NT2/D1 (cell line): ENCODE measurements at regions not wholly inside any gene's neighbourhood (a gene's known extent, or its start where the extent isn't known, plus 50 kb on each side); places are given as distances from the start of the nearest gene placed in this dataset.

ENCODE experiments used
- DNase-seq: peaks from one replicate; pipeline ENCODE4 v3.0.0-alpha.2; 2011; ENCODE audit warnings: low read depth, low spot score
- H3K27me3 ChIP-seq: 2 replicates; pipeline ENCODE4 v1.6.0; 2011; ENCODE audit warnings: mild to moderate bottlenecking; ENCODE audit not compliant: insufficient read length, insufficient read depth
- H3K36me3 ChIP-seq: 2 replicates; pipeline ENCODE4 v1.6.1; 2011; ENCODE audit warnings: mild to moderate bottlenecking, low read length, mixed read lengths; ENCODE audit not compliant: insufficient read depth, insufficient read length
- H3K4me1 ChIP-seq: 2 replicates; pipeline ENCODE4 v1.5.1; 2011; ENCODE audit not compliant: insufficient read depth, insufficient read length
- H3K4me3 ChIP-seq: 2 replicates; pipeline ENCODE4 v1.5.1; 2011; ENCODE audit warnings: low read depth; ENCODE audit not compliant: insufficient read length
- H3K9ac ChIP-seq: 2 replicates; pipeline ENCODE4 v1.6.0; 2011; ENCODE audit warnings: low read depth; ENCODE audit not compliant: insufficient read length
- H3K9me3 ChIP-seq: 2 replicates; pipeline ENCODE4 v1.5.1; 2011; ENCODE audit warnings: mild to moderate bottlenecking, low read length; ENCODE audit not compliant: insufficient read depth
- SUZ12 ChIP-seq: IDR thresholded peaks from 2 replicates; pipeline ENCODE4 v1.6.1; 2011; ENCODE audit not compliant: insufficient read length, insufficient read depth; ENCODE audit errors: extremely low read depth
- YY1 ChIP-seq: IDR thresholded peaks from 2 replicates; pipeline ENCODE4 v1.6.1; 2011; ENCODE audit not compliant: insufficient read length, insufficient read depth
- ZNF274 ChIP-seq: IDR thresholded peaks from 2 replicates; pipeline ENCODE4 v1.6.1; 2011; ENCODE audit warnings: mild to moderate bottlenecking, low read depth, low read length

- TF ChIP-seq YY1, result no peak
- no peak for TF ChIP-seq ZNF274
- TF ChIP-seq SUZ12, result no peak
- Histone ChIP-seq H3K9ac (no peak overlapping the region), H3K9me3 (peaks cover 10% of the 10 kb centered on the region), H3K4me1 (no peaks in the 10 kb centered on the region), H3K27me3 (no peaks in the 10 kb centered on the region), H3K36me3 (no peaks in the 10 kb centered on the region), H3K4me3 (no peak overlapping the region)
- no peak for DNase-seq
These were observed 64.7 kb upstream of the POMGNT2 start for GRCh38 chr3:43170553-43170952.

GRCh38 chr3:43169987-43170386 lies 64.1 kb upstream of the POMGNT2 start:
- TF ChIP-seq YY1 (no peak), ZNF274 (no peak)
- Histone ChIP-seq H3K9ac (no peak overlapping the region), H3K4me3 (no peak overlapping the region), H3K27me3 (no peaks in the 10 kb centered on the region), H3K4me1 (no peaks in the 10 kb centered on the region), H3K36me3 (no peaks in the 10 kb centered on the region), H3K9me3 (peaks cover 10% of the 10 kb centered on the region)
- no peak for DNase-seq

GRCh38 chr3:43166406-43166805 lies 60.5 kb upstream of the POMGNT2 start:
- H3K36me3 ChIP-seq, result no peaks in the 10 kb centered on the region
- no peak overlapping the region for H3K9ac ChIP-seq
- TF ChIP-seq YY1, result no peak
- TF ChIP-seq ZNF274, result no peak
- TF ChIP-seq SUZ12, result no peak
- no peak for DNase-seq
- no peaks in the 10 kb centered on the region; the same call in 1 of the 2 replicates for H3K9me3 ChIP-seq
- no peaks in the 10 kb centered on the region for H3K27me3 ChIP-seq
- H3K4me3 ChIP-seq, result no peak overlapping the region
- no peaks in the 10 kb centered on the region for H3K4me1 ChIP-seq

GRCh38 chr3:43165786-43166185 lies 59.9 kb upstream of the POMGNT2 start:
- Histone ChIP-seq H3K4me3 (no peak overlapping the region), H3K4me1 (no peaks in the 10 kb centered on the region), H3K9me3 (no peaks in the 10 kb centered on the region; the same call in 1 of the 2 replicates), H3K36me3 (no peaks in the 10 kb centered on the region), H3K9ac (no peak overlapping the region), H3K27me3 (no peaks in the 10 kb centered on the region)
- no peak for TF ChIP-seq SUZ12
- TF ChIP-seq ZNF274, result no peak
- no peak for TF ChIP-seq YY1
- no peak for DNase-seq

- no peaks in the 10 kb centered on the region for H3K27me3 ChIP-seq
- H3K9ac ChIP-seq, result no peak overlapping the region
- no peaks in the 10 kb centered on the region for H3K36me3 ChIP-seq
- no peak overlapping the region for H3K4me3 ChIP-seq
- no peaks in the 10 kb centered on the region for H3K4me1 ChIP-seq
- TF ChIP-seq SUZ12, result no peak
- no peak for TF ChIP-seq YY1
- TF ChIP-seq ZNF274, result no peak
- no peaks in the 10 kb centered on the region; the same call in 1 of the 2 replicates for H3K9me3 ChIP-seq
- DNase-seq, result no peak
These were observed 58.1 kb upstream of the POMGNT2 start for GRCh38 chr3:43163895-43164493.

- Histone ChIP-seq H3K4me3 (no peak overlapping the region), H3K9me3 (no peaks in the 10 kb centered on the region; the same call in 1 of the 2 replicates), H3K4me1 (no peaks in the 10 kb centered on the region), H3K36me3 (no peaks in the 10 kb centered on the region), H3K27me3 (no peaks in the 10 kb centered on the region), H3K9ac (no peak overlapping the region)
- peak; percentile 35 for DNase-seq
- no peak for TF ChIP-seq ZNF274
- TF ChIP-seq SUZ12, result no peak
These were observed 56.6 kb upstream of the POMGNT2 start for GRCh38 chr3:43162230-43163084.

GRCh38 chr3:43161684-43162229 lies 55.9 kb upstream of the POMGNT2 start:
- Histone ChIP-seq H3K9ac (no peak overlapping the region), H3K4me1 (no peaks in the 10 kb centered on the region), H3K9me3 (no peaks in the 10 kb centered on the region; the same call in 1 of the 2 replicates), H3K4me3 (no peak overlapping the region), H3K36me3 (no peaks in the 10 kb centered on the region), H3K27me3 (no peaks in the 10 kb centered on the region)
- TF ChIP-seq YY1 (no peak), ZNF274 (no peak), SUZ12 (no peak)
- peak; percentile 54 for DNase-seq
